Neuronal stem cell (in vitro differentiated cells): ENCODE measurements at regions not wholly inside any gene's neighbourhood (a gene's known extent, or its start where the extent isn't known, plus 50 kb on each side); places are given as distances from the start of the nearest gene placed in this dataset.

Experiments used
- DNase-seq: peaks from one replicate; pipeline ENCODE4 v3.0.0-alpha.2; 2013; ENCODE audit warnings: low spot score
- H2AFZ ChIP-seq: one replicate; pipeline ENCODE4 v1.6.1; 2013; ENCODE audit warnings: mild to moderate bottlenecking, low read length, inconsistent platforms
- H2AK5ac ChIP-seq: 2 replicates; pipeline ENCODE4 v1.6.1; 2013; ENCODE audit warnings: low read depth, mild to moderate bottlenecking, inconsistent platforms, low read length, moderate library complexity, mixed read lengths
- H2BK120ac ChIP-seq: 2 replicates; pipeline ENCODE4 v1.6.1; 2013; ENCODE audit warnings: low read depth, mild to moderate bottlenecking, inconsistent platforms, low read length, moderate library complexity, mixed read lengths
- H2BK12ac ChIP-seq: one replicate; pipeline ENCODE4 v1.6.1; 2013; ENCODE audit warnings: low read length, inconsistent platforms
- H2BK15ac ChIP-seq: 2 replicates; pipeline ENCODE4 v1.6.1; 2013; ENCODE audit warnings: mild to moderate bottlenecking, low read length, inconsistent platforms, mixed read lengths
- H2BK5ac ChIP-seq: one replicate; pipeline ENCODE4 v1.6.1; 2013; ENCODE audit warnings: inconsistent platforms, mild to moderate bottlenecking, low read length, moderate library complexity
- H3K14ac ChIP-seq: one replicate; pipeline ENCODE4 v1.6.1; 2013; ENCODE audit warnings: low read length, inconsistent platforms
- H3K18ac ChIP-seq: 2 replicates; pipeline ENCODE4 v1.6.1; 2013; ENCODE audit warnings: low read length, inconsistent platforms
- H3K23ac ChIP-seq: 2 replicates; pipeline ENCODE4 v1.6.1; 2013; ENCODE audit warnings: low read depth, mild to moderate bottlenecking, mixed read lengths, low read length, inconsistent platforms; ENCODE audit not compliant: poor library complexity
- H3K27ac ChIP-seq: replicated peaks from 3 replicates; pipeline ENCODE4 v1.5.1; 2013; ENCODE audit warnings: low read length, inconsistent platforms
- H3K27me3 ChIP-seq, 3 experiments: 2 replicates each; pipeline ENCODE4 v1.6.1; 2013; ENCODE audit warnings: low read length in 3 of 3, mild to moderate bottlenecking in 2 of 3, inconsistent platforms in 1 of 3, low read depth in 1 of 3, mixed read lengths in 1 of 3, moderate library complexity in 1 of 3; ENCODE audit not compliant: control insufficient read depth in 3 of 3, insufficient read depth in 3 of 3
- H3K36me3 ChIP-seq, 2 donors: replicated peaks in 1 of 2; 2 replicates each; pipeline ENCODE4 v1.6.1; 2013; ENCODE audit warnings: low read length in 2 of 2; ENCODE audit not compliant: control insufficient read depth in 2 of 2, insufficient read depth in 2 of 2
- H3K4ac ChIP-seq: 2 replicates; pipeline ENCODE4 v1.6.1; 2013; ENCODE audit warnings: inconsistent platforms, mild to moderate bottlenecking, low read length, moderate library complexity
- H3K4me1 ChIP-seq, 2 donors: 1 replicate in 1 of 2; 2 replicates in 1 of 2; pipeline ENCODE4 v1.6.1; 2013; ENCODE audit warnings: low read length in 2 of 2, low read depth in 1 of 2; ENCODE audit not compliant: control insufficient read depth in 2 of 2, insufficient read depth in 1 of 2
- H3K4me2 ChIP-seq: one replicate; pipeline ENCODE4 v1.6.1; 2013; ENCODE audit warnings: mild to moderate bottlenecking, low read length, inconsistent platforms; ENCODE audit not compliant: insufficient read depth, poor library complexity, severe bottlenecking
- H3K4me3 ChIP-seq, 2 donors: 2 replicates each; pipeline ENCODE4 v1.5.1; 2013; ENCODE audit warnings: low read length in 2 of 2, mild to moderate bottlenecking in 2 of 2, inconsistent platforms in 1 of 2, moderate library complexity in 1 of 2
- H3K79me1 ChIP-seq: one replicate; pipeline ENCODE4 v1.6.1; 2013; ENCODE audit warnings: low read depth, mild to moderate bottlenecking, inconsistent platforms, low read length, moderate library complexity
- H3K9ac ChIP-seq: one replicate; pipeline ENCODE4 v1.6.1; 2013; ENCODE audit warnings: mild to moderate bottlenecking, low read depth, low read length, inconsistent platforms; ENCODE audit not compliant: poor library complexity
- H3K9me3 ChIP-seq, 2 donors: replicated peaks in 1 of 2; 2 replicates each; pipeline versions ENCODE3 to v1.6.1; 2013; ENCODE audit warnings: low read length in 2 of 2, mild to moderate bottlenecking in 2 of 2, inconsistent platforms in 1 of 2, low read depth in 1 of 2, mixed read lengths in 1 of 2, moderate library complexity in 1 of 2; ENCODE audit not compliant: control insufficient read depth in 2 of 2, insufficient read depth in 1 of 2
- H4K8ac ChIP-seq: one replicate; pipeline ENCODE4 v1.6.1; 2013; ENCODE audit warnings: low read depth, mild to moderate bottlenecking, inconsistent platforms, low read length, moderate library complexity
- H4K91ac ChIP-seq: one replicate; pipeline ENCODE4 v1.6.1; 2013; ENCODE audit warnings: low read length, low read depth, mild to moderate bottlenecking, inconsistent platforms; ENCODE audit not compliant: poor library complexity
- WGBS, 2 donors: extraction: QIAGEN DNeasy Blood & Tissue Kit; methylation state at CpG; one replicate each; pipeline ENCODE4 v1.1.7; 2013; ENCODE audit warnings: missing lambda C conversion rate in 2 of 2, mixed read lengths in 1 of 2; ENCODE audit not compliant: insufficient read length in 2 of 2, insufficient replicate concordance in 1 of 2; ENCODE audit errors: extremely low coverage in 2 of 2; 5-methylcytosine and 5-hydroxymethylcytosine counted together

- no peak overlapping the region for H3K9ac ChIP-seq
- no peak for DNase-seq
- peaks cover 13 to 24% of the 10 kb centered on the region in 2 donors for H3K4me1 ChIP-seq
- no peaks in the 10 kb centered on the region for H3K9me3 ChIP-seq
- no peaks in the 10 kb centered on the region for H3K27me3 ChIP-seq
- H3K4ac ChIP-seq = no peak overlapping the region
- H3K14ac ChIP-seq = no peak overlapping the region
- H2BK120ac ChIP-seq = no peak overlapping the region
- H4K8ac ChIP-seq = no peak overlapping the region
- no peak overlapping the region for H3K18ac ChIP-seq
- H2BK12ac ChIP-seq = no peak overlapping the region
- H3K4me2 ChIP-seq = no peak overlapping the region
- no peaks in the 10 kb centered on the region for H3K36me3 ChIP-seq
- WGBS, 2 donors = no CpG with 5 or more reads among the region's 3 CpGs
- peak overlapping the region; percentile 13 for H2AFZ ChIP-seq
- no peak overlapping the region for H2BK15ac ChIP-seq
- H2AK5ac ChIP-seq = no peak overlapping the region
- no peak overlapping the region for H3K4me3 ChIP-seq
- no peak overlapping the region for H3K27ac ChIP-seq
- no peaks in the 10 kb centered on the region for H3K79me1 ChIP-seq
- H3K23ac ChIP-seq = no peak overlapping the region
- H4K91ac ChIP-seq = no peak overlapping the region
- no peak overlapping the region for H2BK5ac ChIP-seq
Measured at GRCh38 chr5:82359272-82359671, 81.1 kb upstream of the RPS23 start.

- no peak overlapping the region for H3K9ac ChIP-seq
- H2BK5ac ChIP-seq = no peak overlapping the region
- H3K18ac ChIP-seq = no peak overlapping the region
- no peak overlapping the region for H3K14ac ChIP-seq
- no peaks in the 10 kb centered on the region for H3K27me3 ChIP-seq
- DNase-seq = no peak
- H3K4me1 ChIP-seq = peaks cover 13 to 24% of the 10 kb centered on the region in 2 donors
- no peaks in the 10 kb centered on the region for H3K79me1 ChIP-seq
- no peak overlapping the region for H3K4ac ChIP-seq
- no peak overlapping the region for H3K23ac ChIP-seq
- no peak overlapping the region for H4K91ac ChIP-seq
- no peak overlapping the region for H4K8ac ChIP-seq
- no CpG with 5 or more reads among the region's 2 CpGs for WGBS, 2 donors
- H3K4me3 ChIP-seq = no peak overlapping the region
- H2AFZ ChIP-seq = no peak overlapping the region
- H2BK15ac ChIP-seq = no peak overlapping the region
- H3K9me3 ChIP-seq = no peaks in the 10 kb centered on the region
- H3K27ac ChIP-seq = no peak overlapping the region
- no peak overlapping the region for H2BK120ac ChIP-seq
- H2BK12ac ChIP-seq = no peak overlapping the region
- no peaks in the 10 kb centered on the region for H3K36me3 ChIP-seq
- no peak overlapping the region for H3K4me2 ChIP-seq
- H2AK5ac ChIP-seq = no peak overlapping the region
Measured at GRCh38 chr5:82358457-82358856, 80.3 kb upstream of the RPS23 start.

GRCh38 chr5:82356808-82357671 lies 78.9 kb upstream of the RPS23 start:
- Histone ChIP-seq H3K9me3 (no peaks in the 10 kb centered on the region), H3K36me3 (no peaks in the 10 kb centered on the region), H3K14ac (no peak overlapping the region), H3K23ac (no peak overlapping the region), H3K4me3 (no peak overlapping the region), H2BK5ac (no peak overlapping the region), H4K91ac (no peak overlapping the region), H3K79me1 (no peaks in the 10 kb centered on the region), H2BK15ac (no peak overlapping the region), H3K27me3 (no peaks in the 10 kb centered on the region), H3K18ac (peak overlapping the region; percentile 78), H3K27ac (no peak overlapping the region), H2BK12ac (no peak overlapping the region), H2AFZ (peak overlapping the region; percentile 69), H4K8ac (no peak overlapping the region), H3K9ac (no peak overlapping the region), H3K4ac (no peak overlapping the region), H2AK5ac (no peak overlapping the region), H3K4me2 (no peak overlapping the region), H2BK120ac (no peak overlapping the region), H3K4me1 (peaks cover 13 to 24% of the 10 kb centered on the region in 2 donors)
- DNase-seq = no peak
- WGBS, 2 donors = no CpG with 5 or more reads among the region's 14 CpGs

- DNase-seq = no peak
- WGBS, 2 donors = no CpG with 5 or more reads among the region's 4 CpGs
- peaks cover 13 to 23% of the 10 kb centered on the region in 2 donors for H3K4me1 ChIP-seq
Measured at GRCh38 chr5:82356021-82356420, 77.9 kb upstream of the RPS23 start.

More at GRCh38 chr5:82356021-82356420, 77.9 kb upstream of the RPS23 start:
- Histone ChIP-seq H3K36me3 (no peaks in the 10 kb centered on the region), H3K79me1 (no peaks in the 10 kb centered on the region), H2AK5ac (no peak overlapping the region), H3K4me2 (no peak overlapping the region), H3K23ac (no peak overlapping the region), H4K8ac (no peak overlapping the region), H3K4me3 (no peak overlapping the region), H2AFZ (no peak overlapping the region), H3K27me3 (no peaks in the 10 kb centered on the region), H3K27ac (no peak overlapping the region), H3K9me3 (no peaks in the 10 kb centered on the region), H3K9ac (no peak overlapping the region), H3K18ac (no peak overlapping the region), H2BK12ac (no peak overlapping the region), H2BK120ac (no peak overlapping the region), H3K14ac (no peak overlapping the region), H2BK5ac (no peak overlapping the region), H3K4ac (no peak overlapping the region), H2BK15ac (no peak overlapping the region), H4K91ac (no peak overlapping the region)
